Lung (tissue), 11 donors: ENCODE measurements at regions not wholly inside any gene's neighbourhood (a gene's known extent, or its start where the extent isn't known, plus 50 kb on each side); places are given as distances from the start of the nearest gene placed in this dataset.

ENCODE experiments used
- ATAC-seq: fragments of 200-7000 bp; cut with Tn5 transposase; one replicate; pipeline ENCODE4 v1.9.1; 2020; ENCODE audit warnings: moderate number of reproducible peaks; ENCODE audit not compliant: insufficient read depth, low FRiP score
- DNase-seq, 3 donors: peaks; one replicate each; pipeline ENCODE4 v3.0.0-alpha.2; 2013 to 2017
- H3K27ac ChIP-seq, 2 donors: one replicate each; pipeline ENCODE4 v1.5.1; 2013; ENCODE audit warnings: mild to moderate bottlenecking in 2 of 2, moderate library complexity in 2 of 2, control low read depth in 1 of 2, inconsistent platforms in 1 of 2, low read depth in 1 of 2, low read length in 1 of 2
- H3K27me3 ChIP-seq, 3 donors: one replicate each; pipeline ENCODE4 v1.5.1; 2013; ENCODE audit warnings: low read length in 2 of 3; ENCODE audit not compliant: control insufficient read depth in 3 of 3, insufficient read depth in 3 of 3
- H3K36me3 ChIP-seq, 4 donors: one replicate each; pipeline ENCODE4 v1.5.1; 2013; ENCODE audit warnings: low read length in 4 of 4, mild to moderate bottlenecking in 1 of 4, moderate library complexity in 1 of 4; ENCODE audit not compliant: control insufficient read depth in 4 of 4, insufficient read depth in 4 of 4
- H3K4me1 ChIP-seq, 5 donors: one replicate each; pipeline ENCODE4 v1.5.1; 2013; ENCODE audit warnings: low read length in 5 of 5, mild to moderate bottlenecking in 2 of 5, moderate library complexity in 1 of 5; ENCODE audit not compliant: control insufficient read depth in 5 of 5, insufficient read depth in 5 of 5
- H3K4me3 ChIP-seq: one replicate; pipeline ENCODE4 v1.5.1; 2013; ENCODE audit warnings: mild to moderate bottlenecking, control low read depth, moderate library complexity
- H3K9ac ChIP-seq, 2 donors: one replicate each; pipeline ENCODE4 v1.5.1; 2013; ENCODE audit warnings: low read length in 2 of 2, control low read depth in 1 of 2; ENCODE audit not compliant: insufficient read depth in 1 of 2
- H3K9me3 ChIP-seq, 4 donors: one replicate each; pipeline ENCODE4 v1.5.1; 2013; ENCODE audit warnings: low read length in 3 of 4, mild to moderate bottlenecking in 1 of 4, moderate library complexity in 1 of 4; ENCODE audit not compliant: control insufficient read depth in 4 of 4, insufficient read depth in 3 of 4
- CTCF ChIP-seq: IDR thresholded peaks from 2 replicates; pipeline ENCODE4 v1.5.1; 2012; ENCODE audit warnings: mild to moderate bottlenecking; ENCODE audit errors: control extremely low read depth, extremely low read depth
- WGBS, 2 donors: extraction: QIAGEN DNeasy Blood & Tissue Kit; methylation state at CpG; one replicate each; pipeline ENCODE4 v1.1.7; 2013; 5-methylcytosine and 5-hydroxymethylcytosine counted together
- donor health status: control.
- donor health status: control.
- donor health status: Bipolar disorder and iron deficiency.
- donor health status: healthy.
- donor health status: DM: yes; HTN: yes; CAD: no.

- H3K27ac ChIP-seq: no peak overlapping the region
- ATAC-seq: no peak
- TF ChIP-seq CTCF: no peak
- no peak overlapping the region for H3K9ac ChIP-seq
- H3K4me1 ChIP-seq: no peaks in the 10 kb centered on the region
- no peaks in the 10 kb centered on the region for H3K36me3 ChIP-seq
- H3K4me3 ChIP-seq: no peak overlapping the region
- no peaks in the 10 kb centered on the region for H3K27me3 ChIP-seq
- DNase-seq: no peak
- H3K9me3 ChIP-seq: peaks cover 0 to 6% (median 0%) of the 10 kb centered on the region in 4 donors
Measured at GRCh38 chr3:110564674-110565073, 506.9 kb upstream of the NECTIN3 start.

- no peak overlapping the region for H3K27ac ChIP-seq
- no peak overlapping the region for H3K9ac ChIP-seq
- TF ChIP-seq CTCF: no peak
- no peaks in the 10 kb centered on the region for H3K36me3 ChIP-seq
- H3K9me3 ChIP-seq: peaks cover 0 to 1% (median 0%) of the 10 kb centered on the region in 4 donors
- WGBS, 2 donors: 65 to 78% methylated on average over 2 of the region's 2 CpGs
- H3K27me3 ChIP-seq: no peaks in the 10 kb centered on the region
- ATAC-seq: no peak
- no peaks in the 10 kb centered on the region for H3K4me1 ChIP-seq
- H3K4me3 ChIP-seq: no peak overlapping the region
- no peak for DNase-seq
Measured at GRCh38 chr3:110567029-110567428, 504.6 kb upstream of the NECTIN3 start.

- ATAC-seq (no peak), DNase-seq (no peak)
- H3K27me3 ChIP-seq: no peaks in the 10 kb centered on the region
- no peak overlapping the region for H3K4me3 ChIP-seq
- H3K9me3 ChIP-seq: peaks cover 0 to 1% (median 0%) of the 10 kb centered on the region in 4 donors
- no peaks in the 10 kb centered on the region for H3K36me3 ChIP-seq
- H3K4me1 ChIP-seq: no peaks in the 10 kb centered on the region
- no peak overlapping the region for H3K9ac ChIP-seq
- 68 to 72% methylated on average over 2 of the region's 2 CpGs for WGBS, 2 donors
- TF ChIP-seq CTCF: no peak
- no peak overlapping the region for H3K27ac ChIP-seq
Measured at GRCh38 chr3:110568246-110568645, 503.4 kb upstream of the NECTIN3 start.

GRCh38 chr3:110569073-110569472 lies 502.5 kb upstream of the NECTIN3 start:
- no peak overlapping the region for H3K27ac ChIP-seq
- H3K9ac ChIP-seq: no peak overlapping the region
- ATAC-seq (no peak), DNase-seq (no peak)
- no peaks in the 10 kb centered on the region for H3K4me1 ChIP-seq
- 86 to 88% methylated on average over 2 of the region's 2 CpGs for WGBS, 2 donors
- no peak for TF ChIP-seq CTCF
- no peak overlapping the region for H3K4me3 ChIP-seq
- H3K36me3 ChIP-seq: no peaks in the 10 kb centered on the region
- H3K9me3 ChIP-seq: no peaks in the 10 kb centered on the region
- no peaks in the 10 kb centered on the region for H3K27me3 ChIP-seq
